Left cardiac atrium (tissue), 4 donors: ENCODE measurements at regions not wholly inside any gene's neighbourhood (a gene's known extent, or its start where the extent isn't known, plus 50 kb on each side); places are given as distances from the start of the nearest gene placed in this dataset.
A peak's percentile ranks its signal among the peaks of the same experiment; 100 is the strongest.
"Not testable (repeated sequence)": the region's sequence is repeated elsewhere in the genome, so short reads cannot be mapped to it uniquely, and the experiment has no call there.

Experiments used
- ATAC-seq, 2 donors: fragments of 200-7000 bp; cut with Tn5 transposase; one replicate each; pipeline ENCODE4 v1.9.1; 2020; ENCODE audit warnings: mild to moderate bottlenecking in 2 of 2, moderate library complexity in 2 of 2
- DNase-seq: peaks from one replicate; pipeline ENCODE4 v3.0.0-alpha.2; 2020
- intact Hi-C, 2 donors: fragments of 100-400 bp; cut with DNase I; formaldehyde crosslinking; loops; one replicate each; pipeline versions ENCODE4 v1.14.1 to v1.15.1; 2022 to 2023
- donor health status: DM: no; HTN: yes; CAD: no.
- donor health status: DM: no; HTN: yes; CAD: no; lungs with severe emphysema.
- donor health status: DM: yes; HTN: yes; CAD: no.
- donor health status: Dilated cardiomyopathy.

- intact Hi-C loops, ATAC-seq: not testable (repeated sequence)
Observed at GRCh38 chr2:87460104-87460503, 287.8 kb upstream of the PLGLB2 start.

GRCh38 chr2:87460662-87461061, 287.2 kb upstream of the PLGLB2 start:
- DNase-seq, intact Hi-C loops: not testable (repeated sequence)
- ATAC-seq: peak in 1 of 2 donors; percentile 30

More at GRCh38 chr2:87460104-87460503, 287.8 kb upstream of the PLGLB2 start:
- not testable (repeated sequence) for DNase-seq

DNA sequence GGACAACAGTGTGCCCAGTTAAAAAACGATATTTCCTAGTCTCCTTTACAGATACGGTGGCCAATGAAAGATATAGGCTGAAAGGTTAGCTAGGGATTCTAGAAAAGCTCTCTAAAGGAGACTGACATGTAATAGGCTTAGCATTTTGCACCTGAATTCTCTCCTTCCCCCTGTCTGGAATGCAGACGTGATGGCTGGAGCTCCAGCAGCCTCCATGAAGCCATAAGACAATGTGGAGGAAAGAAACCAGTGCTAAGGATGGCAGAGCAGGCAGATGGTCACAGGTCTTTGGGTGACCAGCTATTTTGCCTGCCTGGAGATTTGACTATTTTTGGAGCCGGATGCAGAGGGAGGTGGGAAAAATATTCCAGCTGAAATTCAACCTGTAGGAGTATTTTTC, 286.2 kb upstream of the PLGLB2 start:
- intact Hi-C loops, ATAC-seq, DNase-seq: not testable (repeated sequence)

- intact Hi-C loops, DNase-seq: not testable (repeated sequence)
- ATAC-seq: peak in 1 of 2 donors; percentile 59
Observed at GRCh38 chr2:87464219-87464618, 283.7 kb upstream of the PLGLB2 start.

GRCh38 chr2:87465730-87466129, 282.2 kb upstream of the PLGLB2 start:
- intact Hi-C loops: not testable (repeated sequence)

DNA sequence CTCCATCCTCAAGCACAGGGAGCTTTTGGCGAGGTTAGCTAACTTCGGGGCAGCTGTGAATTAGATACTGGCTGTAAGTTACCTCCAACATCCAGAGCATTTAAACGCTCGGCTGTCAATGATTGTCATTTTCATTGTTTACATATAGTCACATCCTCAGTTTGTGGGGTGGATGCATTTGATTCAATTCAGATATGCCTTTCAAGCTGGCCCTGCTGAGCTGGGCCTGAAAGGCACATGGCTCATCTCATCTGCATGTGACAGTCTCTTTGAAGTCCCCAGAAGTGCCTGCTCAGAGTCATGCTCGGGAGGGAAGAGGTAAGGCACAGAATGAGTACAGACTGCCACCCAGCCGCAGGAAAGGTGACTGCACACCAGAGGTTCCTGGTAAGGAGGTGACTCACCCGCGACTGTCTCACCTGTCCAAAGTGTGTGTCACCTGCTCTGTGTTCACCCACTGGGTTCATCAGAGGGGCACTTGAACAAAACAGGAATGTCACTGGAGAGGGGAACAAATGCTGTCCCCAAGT, 281.2 kb upstream of the PLGLB2 start:
- ATAC-seq: peak; percentile 37 to 56
- intact Hi-C loops, DNase-seq: not testable (repeated sequence)

More at GRCh38 chr2:87465730-87466129, 282.2 kb upstream of the PLGLB2 start:
- not testable (repeated sequence) for ATAC-seq, DNase-seq

- ATAC-seq: peak in 1 of 2 donors; percentile 18
Observed at GRCh38 chr2:87468429-87468981, 279.4 kb upstream of the PLGLB2 start.

GRCh38 chr2:87469180-87470151, 278.4 kb upstream of the PLGLB2 start:
- DNase-seq, intact Hi-C loops: not testable (repeated sequence)
- ATAC-seq: peak; percentile 31 to 77

More at GRCh38 chr2:87468429-87468981, 279.4 kb upstream of the PLGLB2 start:
- intact Hi-C loops, DNase-seq: not testable (repeated sequence)

DNA sequence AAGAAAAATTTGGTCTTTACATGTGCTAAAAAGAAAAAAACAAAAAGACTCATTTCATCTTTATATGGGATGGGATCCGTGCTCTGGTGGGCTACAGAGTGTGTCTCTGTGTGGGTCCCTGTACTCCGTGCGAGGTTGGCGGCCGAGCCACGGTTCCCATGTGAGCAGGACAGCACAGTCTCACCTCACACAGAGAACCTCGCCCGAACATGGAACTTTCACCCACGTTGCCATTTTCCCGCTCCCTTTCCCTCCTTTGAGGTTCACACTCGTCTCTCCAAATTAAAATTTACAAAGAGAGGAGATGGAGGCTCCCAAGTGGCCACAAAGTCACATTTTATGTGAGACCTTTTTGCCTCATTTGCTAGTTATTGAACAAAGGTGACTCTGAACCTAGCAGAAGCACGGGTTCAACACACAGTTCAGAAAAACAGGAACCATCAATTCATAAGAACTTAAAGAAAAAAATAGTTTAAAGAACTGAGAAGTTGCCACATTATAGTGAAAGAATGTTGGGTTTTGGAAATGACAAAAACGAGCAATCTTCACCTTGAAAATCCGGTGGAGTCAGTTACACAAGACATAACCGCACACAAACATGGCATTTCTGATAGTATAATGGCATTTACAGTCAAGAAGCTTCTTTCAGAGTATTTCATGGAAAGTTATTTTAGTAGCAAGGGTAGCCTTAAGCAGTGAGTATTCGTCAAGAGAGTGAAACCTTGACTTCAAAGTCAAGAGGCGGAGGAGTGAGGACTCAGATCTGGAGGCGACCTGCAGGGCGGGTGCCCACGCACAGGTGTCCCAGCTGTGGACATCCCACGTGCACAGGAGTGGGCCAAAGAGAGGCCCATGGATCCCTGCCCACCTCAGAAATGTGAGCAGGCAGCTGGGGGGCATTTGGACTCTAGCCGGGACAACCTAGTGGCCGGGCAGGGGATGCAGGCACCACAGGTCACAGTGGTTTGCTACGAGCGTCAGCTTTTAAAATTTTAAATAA, 277.2 kb upstream of the PLGLB2 start:
- intact Hi-C loops, DNase-seq, ATAC-seq: not testable (repeated sequence)

GRCh38 chr2:87471478-87471877, 276.4 kb upstream of the PLGLB2 start:
- intact Hi-C loops, ATAC-seq, DNase-seq: not testable (repeated sequence)

DNA sequence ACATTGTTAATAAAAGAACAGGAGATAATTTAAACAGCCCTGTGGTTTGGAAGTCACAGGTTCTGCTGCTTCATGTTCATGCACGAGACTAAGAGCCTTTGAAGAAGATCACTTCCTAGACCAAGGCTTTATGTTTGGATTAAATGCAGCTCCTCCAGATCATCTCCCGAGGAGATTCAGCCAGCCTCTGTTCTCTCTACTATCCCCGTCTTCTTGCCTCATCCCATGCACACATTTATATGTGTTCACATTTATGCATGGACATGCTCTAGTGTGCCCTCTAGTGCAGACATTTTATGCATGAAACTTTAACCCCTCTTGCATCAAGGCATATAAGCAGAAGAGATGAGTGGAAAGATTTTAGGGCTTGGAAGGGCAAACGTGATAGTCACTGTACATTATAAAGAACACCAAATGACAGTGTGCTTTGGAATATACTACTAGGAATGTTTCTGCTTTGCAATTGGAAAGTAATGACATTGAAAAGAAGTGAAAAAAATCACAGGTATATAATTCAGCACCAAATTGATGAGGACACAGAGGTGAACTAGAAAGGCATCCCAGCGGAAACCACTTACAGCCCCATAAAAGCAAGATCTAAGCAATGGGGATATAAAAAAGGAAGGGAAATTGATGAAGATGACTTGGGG, 271.5 kb upstream of the PLGLB2 start:
- intact Hi-C loops, DNase-seq: not testable (repeated sequence)
- peak; percentile 44 to 45 for ATAC-seq

GRCh38 chr2:87476936-87477335, 271.0 kb upstream of the PLGLB2 start:
- intact Hi-C loops, DNase-seq: not testable (repeated sequence)
- peak in 1 of 2 donors; percentile 15 for ATAC-seq

GRCh38 chr2:87477669-87478428, 270.0 kb upstream of the PLGLB2 start:
- intact Hi-C loops, DNase-seq: not testable (repeated sequence)
- peak; percentile 90 to 93 for ATAC-seq

DNA sequence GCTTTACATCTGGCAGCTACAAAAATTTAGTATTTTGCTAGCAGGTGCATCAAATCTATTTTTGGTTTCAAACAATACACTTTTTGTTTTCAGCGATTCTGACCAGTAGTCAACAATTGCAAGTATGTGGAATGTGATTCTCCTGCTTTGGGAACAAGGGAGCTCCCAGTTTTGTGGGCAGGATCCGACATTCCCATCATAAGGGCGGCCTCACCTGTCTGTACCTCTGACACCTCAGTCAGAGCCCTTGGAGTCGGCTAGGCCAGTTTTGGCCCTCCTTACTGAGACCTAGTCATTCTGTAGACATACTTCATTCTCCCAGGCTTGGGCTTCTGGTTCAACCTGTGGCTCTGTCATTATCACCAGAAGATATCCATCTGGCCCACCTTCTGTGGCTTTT, 269.0 kb upstream of the PLGLB2 start:
- intact Hi-C loops, ATAC-seq, DNase-seq: not testable (repeated sequence)

DNA sequence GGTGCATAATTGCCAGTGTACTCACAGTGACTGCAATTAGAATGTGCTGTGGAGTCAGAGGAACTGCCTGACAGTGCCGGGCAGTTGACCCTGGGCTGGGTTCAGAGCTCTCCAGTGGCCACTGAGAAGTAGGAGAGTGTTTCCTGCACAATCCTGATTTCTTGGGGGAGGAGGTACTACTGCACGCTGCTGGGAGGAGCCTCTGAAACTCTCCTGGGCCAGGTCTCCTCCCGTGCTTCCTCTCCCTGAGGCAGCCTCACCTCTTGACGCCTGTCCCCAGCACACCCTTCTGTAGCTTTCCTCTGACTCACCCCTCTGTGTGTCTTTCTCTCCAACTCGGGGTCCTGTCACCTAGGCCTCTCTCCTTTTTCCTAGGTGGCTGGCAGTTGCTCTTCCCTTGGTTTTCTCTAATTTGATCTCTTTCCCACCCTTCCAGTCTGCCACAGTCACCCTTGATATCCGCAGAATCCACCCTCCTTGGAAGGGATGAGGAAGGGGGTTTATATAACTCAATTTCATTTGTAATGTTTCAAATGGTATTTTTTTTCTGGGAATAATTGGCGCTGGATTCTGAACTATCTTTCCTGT, 264.7 kb upstream of the PLGLB2 start:
- intact Hi-C loops, DNase-seq: not testable (repeated sequence)
- peak in 1 of 2 donors; percentile 41 for ATAC-seq

GRCh38 chr2:87484363-87484762, 263.5 kb upstream of the PLGLB2 start:
- DNase-seq, intact Hi-C loops, ATAC-seq: not testable (repeated sequence)

DNA sequence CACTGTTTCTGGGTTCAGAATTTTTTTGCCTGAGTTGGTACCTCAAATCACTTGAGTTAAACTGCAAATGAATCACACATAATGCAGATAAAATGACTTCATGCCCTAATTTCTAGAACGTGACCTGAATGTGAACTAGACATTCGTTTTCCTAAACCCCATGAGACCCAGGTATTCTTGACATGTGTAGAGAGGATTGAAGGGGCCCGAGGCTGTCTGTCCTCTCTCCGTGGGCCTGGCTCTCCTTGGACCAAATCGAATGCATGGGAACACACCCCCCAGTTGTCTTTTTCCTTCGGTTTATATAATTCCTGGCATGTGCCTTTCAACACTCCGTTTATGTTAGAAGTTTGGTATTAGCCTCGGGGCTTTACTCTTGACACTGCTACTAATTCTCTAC, 262.4 kb upstream of the PLGLB2 start:
- intact Hi-C loops, DNase-seq: not testable (repeated sequence)
- ATAC-seq: peak in 1 of 2 donors; percentile 4
